GM12865 (cell line): ENCODE measurements at regions not wholly inside any gene's neighbourhood (a gene's known extent, or its start where the extent isn't known, plus 50 kb on each side); places are given as distances from the start of the nearest gene placed in this dataset.

Experiments
- DNase-seq: peaks from one replicate; pipeline ENCODE4 v3.0.0; 2010; ENCODE audit warnings: low read depth
- H3K4me3 ChIP-seq: 2 replicates; pipeline ENCODE4 v1.5.1; 2011; ENCODE audit warnings: mild to moderate bottlenecking, low read depth, low read length, control low read depth
- CTCF ChIP-seq: IDR thresholded peaks from 2 replicates; pipeline ENCODE4 v1.5.1; 2011; ENCODE audit warnings: low read length, control low read depth, low read depth, inconsistent platforms; ENCODE audit not compliant: insufficient read depth; ENCODE audit errors: missing control alignments

- H3K4me3 ChIP-seq: no peak overlapping the region
- no peak for TF ChIP-seq CTCF
- no peak for DNase-seq
These were observed 462.9 kb downstream of the WDR72 start for GRCh38 chr15:53296603-53297002.

GRCh38 chr15:53295574-53295973 lies 463.9 kb downstream of the WDR72 start:
- no peak for TF ChIP-seq CTCF
- no peak overlapping the region for H3K4me3 ChIP-seq
- DNase-seq: no peak

GRCh38 chr15:53288542-53288941 lies 470.9 kb downstream of the WDR72 start:
- TF ChIP-seq CTCF: no peak
- DNase-seq: no peak
- no peak overlapping the region for H3K4me3 ChIP-seq

- H3K4me3 ChIP-seq: no peak overlapping the region
- no peak for DNase-seq
- no peak for TF ChIP-seq CTCF
These were observed 484.5 kb upstream of the ONECUT1 start for GRCh38 chr15:53274630-53275029.

- no peak for TF ChIP-seq CTCF
- DNase-seq: no peak
- H3K4me3 ChIP-seq: no peak overlapping the region
These were observed 482.0 kb upstream of the ONECUT1 start for GRCh38 chr15:53272116-53272515.

GRCh38 chr15:53266176-53266575 lies 476.0 kb upstream of the ONECUT1 start:
- TF ChIP-seq CTCF: no peak

GRCh38 chr15:53260647-53261046 lies 470.5 kb upstream of the ONECUT1 start:
- no peak for DNase-seq
- TF ChIP-seq CTCF: no peak
- H3K4me3 ChIP-seq: no peak overlapping the region

More at GRCh38 chr15:53266176-53266575, 476.0 kb upstream of the ONECUT1 start:
- no peak overlapping the region for H3K4me3 ChIP-seq
- DNase-seq: no peak
